ENCODE measurements at regions not wholly inside any gene's neighbourhood (a gene's known extent, or its start where the extent isn't known, plus 50 kb on each side); places are given as distances from the start of the nearest gene placed in this dataset.
"Not testable (repeated sequence)": the region's sequence is repeated elsewhere in the genome, so short reads cannot be mapped to it uniquely, and the experiment has no call there.

DNA sequence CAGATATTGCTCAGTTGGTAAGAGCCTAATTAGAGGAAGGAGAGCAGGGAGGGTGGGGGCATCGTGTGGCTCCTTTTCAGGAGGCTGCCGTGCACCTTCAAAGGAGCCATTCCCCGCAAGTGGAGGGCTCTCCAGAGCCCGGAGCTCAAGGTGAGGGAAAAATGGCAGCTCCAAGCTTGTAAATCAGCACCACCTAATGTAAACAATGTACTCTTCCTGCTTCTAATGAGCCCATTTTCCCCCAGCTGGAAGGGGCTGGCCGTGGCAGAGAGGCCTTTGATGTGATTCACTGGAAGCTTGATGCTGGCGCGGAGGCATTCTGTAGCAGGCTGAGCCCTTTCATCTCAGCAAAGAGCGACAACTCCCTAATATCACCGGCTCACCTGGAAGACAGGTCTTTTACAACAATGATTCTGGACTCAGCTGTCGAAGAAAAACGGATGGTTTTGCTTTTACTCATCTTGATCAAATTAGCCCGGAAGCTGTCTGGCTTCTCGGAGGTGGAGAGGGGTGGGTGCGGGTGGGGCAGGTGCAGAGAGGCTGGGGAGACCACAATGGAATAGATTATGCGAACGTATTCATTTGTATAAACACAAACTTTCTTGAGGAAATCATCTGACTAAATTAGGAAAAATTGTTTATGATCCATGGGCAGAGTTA, 112.5 kb downstream of the RRAGC start:
- no peak for DNase-seq

DNA sequence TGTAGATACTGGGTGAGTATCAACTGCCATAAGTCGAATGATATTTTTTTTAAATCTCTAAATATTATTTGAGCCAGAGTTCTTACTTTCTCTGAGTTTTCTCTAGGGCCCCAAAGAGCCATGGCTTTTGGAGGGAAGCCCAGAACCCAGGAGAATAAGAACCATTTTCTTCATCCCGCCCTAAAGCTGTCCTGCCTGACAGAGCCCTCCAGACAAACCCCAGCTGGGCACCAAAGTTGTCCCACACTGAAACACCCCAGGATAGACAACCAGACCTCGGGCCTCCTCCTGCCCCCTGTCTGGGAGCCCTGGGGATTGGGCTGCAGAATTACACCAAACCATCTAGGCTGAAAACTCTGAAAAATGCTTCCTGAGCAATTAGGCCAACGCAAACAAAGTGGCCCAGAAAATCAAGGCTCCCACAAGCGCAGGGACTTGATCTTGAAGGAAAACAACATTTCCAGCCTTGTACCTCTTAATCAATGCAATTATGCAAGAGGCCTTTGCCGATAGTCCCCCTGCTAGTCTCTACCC, 113.1 kb downstream of the RRAGC start:
- DNase-seq = no peak

DNA sequence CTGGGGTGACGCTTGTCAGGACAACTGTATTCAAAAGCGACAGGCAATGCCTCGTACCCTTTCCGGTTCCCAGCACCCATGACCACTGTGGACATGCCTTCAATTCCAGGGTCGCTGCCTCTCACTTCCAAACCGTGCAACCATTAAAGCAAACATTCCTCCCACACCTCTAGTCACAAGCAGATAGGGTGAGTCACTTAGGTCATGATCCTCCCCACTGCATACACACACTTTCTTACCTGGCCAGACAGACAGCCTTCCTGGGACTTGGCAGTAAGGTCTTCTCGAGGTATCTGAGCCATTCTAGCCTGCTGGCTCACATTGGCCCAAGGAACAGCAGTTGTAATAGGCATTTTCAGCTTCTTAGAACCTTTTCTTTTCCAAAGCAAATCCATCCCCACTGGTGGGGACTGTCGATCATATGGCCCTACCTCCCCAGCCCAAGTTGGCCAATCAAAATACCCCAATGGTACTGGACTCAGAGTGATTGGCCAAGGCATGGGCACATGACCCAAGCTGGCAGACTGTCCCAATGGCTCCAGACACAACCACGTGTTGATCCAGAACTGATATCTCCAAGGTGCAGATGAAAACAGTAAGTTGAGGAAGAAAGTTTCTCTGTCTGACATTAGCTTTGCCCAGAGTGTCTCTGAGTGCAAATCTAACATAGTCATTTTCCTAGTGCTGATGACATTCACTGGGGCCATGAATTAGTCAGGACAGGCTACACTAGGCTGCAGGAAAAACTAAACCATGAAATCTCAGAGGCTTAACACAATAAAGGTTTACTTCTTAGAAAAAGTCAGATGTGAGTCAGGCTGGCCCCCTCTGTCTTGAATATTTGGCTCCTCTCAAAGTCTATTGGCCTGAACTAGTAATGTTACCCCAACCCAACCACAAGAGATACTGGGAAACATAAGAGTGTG, 113.8 kb downstream of the RRAGC start:
- DNase-seq = no peak

DNA sequence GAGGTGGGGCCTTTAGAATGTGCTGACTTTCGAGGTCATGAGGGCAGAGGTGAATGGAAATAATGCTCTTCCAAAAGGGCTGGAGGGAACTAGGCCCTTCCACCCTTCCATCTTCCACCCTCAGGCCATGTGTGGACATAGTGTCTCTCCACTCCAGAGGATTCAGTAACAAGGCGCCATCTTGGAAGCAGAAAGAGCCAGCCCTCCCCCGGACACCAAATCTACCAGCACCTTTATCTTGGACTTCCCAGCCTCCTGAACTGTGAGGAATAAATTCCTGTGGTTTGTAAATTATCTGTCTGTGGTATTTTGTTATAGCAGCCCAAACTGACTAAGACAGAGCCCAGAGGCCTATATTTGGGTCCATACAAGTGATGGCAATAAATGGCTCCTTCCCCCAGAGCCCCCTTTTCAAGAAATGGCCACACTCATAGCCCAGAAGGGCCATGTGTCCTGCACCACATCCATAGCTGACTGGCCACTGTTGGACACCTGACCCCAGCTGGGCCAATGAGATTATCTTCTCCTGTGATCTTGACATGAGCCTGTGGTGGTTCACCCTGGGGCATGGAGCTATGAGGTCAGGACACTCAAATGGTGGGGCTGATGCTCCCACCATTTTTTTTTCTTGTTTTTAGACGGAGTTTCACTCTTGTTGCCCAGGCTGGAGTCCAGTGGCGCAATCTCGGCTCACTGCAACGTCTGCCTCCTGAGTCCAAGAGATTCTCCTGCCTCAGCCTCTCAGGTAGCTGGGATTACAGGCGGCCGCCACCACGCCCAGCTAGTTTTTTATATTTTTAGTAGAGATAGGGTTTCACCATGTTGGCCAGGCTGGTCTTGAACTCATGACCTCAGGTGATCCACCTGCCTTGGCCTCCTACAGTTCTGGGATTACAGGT, 114.9 kb downstream of the RRAGC start:
- DNase-seq = no peak

DNA sequence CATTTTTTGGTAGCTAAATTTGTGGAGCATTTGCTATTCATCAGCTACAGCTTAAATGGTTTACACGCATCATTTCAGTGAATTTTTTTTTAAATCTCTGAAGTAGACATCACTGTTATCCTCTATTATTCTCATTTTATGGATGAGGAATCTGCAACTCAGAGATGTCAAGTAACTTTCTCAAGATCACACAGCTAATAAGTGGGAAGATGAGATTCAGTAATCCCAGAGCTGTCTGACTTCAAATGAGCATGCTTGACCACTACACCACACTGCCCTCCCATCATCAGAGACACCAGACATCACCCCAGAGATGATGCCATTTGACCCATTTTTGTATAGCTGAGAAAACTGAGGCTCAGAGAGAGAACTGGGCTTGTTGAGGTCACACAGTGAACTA, 116.4 kb downstream of the RRAGC start:
- no peak for DNase-seq

DNA sequence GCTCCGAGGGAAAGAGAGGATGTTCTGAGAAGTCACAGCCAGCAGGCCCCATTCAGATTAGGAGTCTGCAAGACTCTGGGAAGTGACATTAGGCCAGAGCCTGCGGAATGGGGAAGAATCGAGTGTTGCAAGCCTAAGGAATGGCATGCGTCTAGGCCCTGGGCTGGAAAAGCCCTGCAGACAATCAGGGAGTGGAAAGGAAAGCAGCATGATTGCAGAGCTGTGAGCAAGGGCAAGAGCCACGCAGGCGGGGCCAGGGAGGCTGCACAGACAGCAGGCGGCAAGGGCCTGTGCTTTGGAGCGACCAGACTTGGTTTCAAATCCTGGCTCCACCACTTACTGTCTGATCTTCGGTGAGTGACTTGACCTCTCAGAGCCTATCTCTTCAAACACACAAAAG, 118.2 kb downstream of the RRAGC start:
- DNase-seq = peak; percentile 3

DNA sequence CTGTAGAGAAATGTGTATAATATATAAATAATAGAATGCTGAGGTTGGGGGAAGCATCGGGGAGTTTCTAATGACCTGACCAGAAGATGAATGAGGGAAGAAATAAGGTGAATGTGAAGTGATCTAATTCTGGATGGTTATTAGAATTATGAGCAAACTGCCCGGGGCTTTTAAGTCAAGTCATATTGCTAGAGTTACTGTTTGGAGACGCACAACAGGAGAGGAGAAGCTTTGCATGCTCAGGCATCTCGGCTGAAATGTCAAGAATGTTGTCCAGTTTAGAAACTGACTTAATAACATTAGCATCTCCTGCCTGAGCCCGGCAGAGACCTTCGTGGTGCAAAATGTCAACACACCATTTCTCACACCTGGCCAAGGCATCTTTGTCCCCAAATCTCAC, 119.1 kb downstream of the RRAGC start:
- no peak for DNase-seq

DNA sequence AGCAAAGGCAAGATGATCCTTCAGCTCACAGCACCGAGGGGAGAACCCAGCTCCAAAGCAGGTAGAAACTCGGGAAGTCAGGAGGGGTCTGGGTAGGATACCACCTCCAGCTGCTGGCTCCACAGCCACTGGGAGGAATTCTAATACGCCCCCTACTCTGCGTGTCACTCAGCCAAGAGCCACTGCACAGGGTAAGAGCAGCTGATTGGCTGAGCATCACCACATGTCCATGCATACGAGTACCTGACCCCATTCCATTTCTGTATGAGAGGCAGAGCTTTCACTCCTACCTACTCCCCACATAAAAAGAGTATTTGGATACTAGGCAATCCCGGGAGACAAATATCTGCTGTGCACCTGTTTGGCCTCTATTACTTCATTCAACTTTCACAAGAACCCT, 121.4 kb downstream of the RRAGC start:
- no peak for DNase-seq

DNA sequence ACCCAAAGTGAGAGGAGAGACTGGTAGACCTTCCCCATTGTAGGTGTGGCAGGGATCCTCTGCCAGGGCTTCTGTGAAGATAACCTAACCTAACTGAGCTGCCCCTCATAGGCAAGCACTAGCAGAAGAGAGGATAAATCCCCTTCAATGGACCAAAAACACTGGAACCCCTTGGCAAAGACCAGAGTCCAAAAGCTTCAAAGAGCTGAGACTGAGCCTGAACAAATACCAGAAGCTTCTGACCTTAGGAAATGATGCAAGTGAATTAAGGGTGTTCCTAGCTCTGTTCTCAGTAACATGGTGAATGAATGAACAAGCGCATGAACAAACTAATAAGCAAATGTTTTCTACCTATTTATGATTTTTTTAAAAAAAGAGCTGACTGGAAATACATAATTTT, 123.2 kb downstream of the RRAGC start:
- no peak for DNase-seq

DNA sequence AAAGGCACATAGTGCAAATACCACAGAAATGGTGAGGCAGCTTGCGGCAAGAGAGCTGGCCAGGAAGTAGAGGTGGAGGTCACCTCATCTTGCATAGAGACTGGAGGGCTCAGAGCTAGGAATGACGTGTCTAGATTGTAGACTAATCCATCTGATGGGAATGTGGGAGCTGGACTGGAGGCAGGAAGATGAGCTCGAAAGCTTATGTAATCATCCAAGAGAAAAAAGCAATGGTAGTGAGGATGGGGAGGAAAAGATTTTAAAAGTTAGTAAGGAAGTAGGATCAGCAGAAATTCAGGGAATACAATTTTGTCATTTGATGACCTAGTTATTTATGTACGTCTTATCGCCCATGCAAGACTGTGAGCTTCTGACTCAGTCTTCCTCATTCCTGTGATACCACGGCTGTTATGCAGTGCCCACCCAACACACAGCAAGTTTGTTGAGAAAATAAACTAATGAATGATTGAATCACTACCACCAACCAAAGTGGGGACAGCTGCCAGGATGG, 123.9 kb downstream of the RRAGC start:
- DNase-seq = peak; percentile 63

DNA sequence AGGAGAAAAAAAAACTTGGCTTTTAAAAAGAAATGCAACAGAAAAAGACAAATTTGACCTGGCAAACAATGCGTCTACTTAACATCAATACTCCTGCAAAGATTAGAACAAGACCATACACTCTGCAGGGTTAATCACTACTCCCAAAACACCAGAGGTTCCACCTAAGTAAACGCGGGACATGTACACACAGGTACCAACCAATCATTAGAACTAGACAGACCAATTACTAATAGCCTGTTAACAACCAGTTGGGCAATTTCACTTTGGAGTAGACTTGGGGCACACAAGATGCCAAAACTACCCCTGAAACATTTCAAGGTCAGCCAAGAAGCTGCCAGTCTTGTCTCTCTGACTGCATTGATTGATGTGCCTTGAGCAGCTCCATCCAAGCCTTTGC, 125.8 kb downstream of the RRAGC start:
- no peak for DNase-seq

DNA sequence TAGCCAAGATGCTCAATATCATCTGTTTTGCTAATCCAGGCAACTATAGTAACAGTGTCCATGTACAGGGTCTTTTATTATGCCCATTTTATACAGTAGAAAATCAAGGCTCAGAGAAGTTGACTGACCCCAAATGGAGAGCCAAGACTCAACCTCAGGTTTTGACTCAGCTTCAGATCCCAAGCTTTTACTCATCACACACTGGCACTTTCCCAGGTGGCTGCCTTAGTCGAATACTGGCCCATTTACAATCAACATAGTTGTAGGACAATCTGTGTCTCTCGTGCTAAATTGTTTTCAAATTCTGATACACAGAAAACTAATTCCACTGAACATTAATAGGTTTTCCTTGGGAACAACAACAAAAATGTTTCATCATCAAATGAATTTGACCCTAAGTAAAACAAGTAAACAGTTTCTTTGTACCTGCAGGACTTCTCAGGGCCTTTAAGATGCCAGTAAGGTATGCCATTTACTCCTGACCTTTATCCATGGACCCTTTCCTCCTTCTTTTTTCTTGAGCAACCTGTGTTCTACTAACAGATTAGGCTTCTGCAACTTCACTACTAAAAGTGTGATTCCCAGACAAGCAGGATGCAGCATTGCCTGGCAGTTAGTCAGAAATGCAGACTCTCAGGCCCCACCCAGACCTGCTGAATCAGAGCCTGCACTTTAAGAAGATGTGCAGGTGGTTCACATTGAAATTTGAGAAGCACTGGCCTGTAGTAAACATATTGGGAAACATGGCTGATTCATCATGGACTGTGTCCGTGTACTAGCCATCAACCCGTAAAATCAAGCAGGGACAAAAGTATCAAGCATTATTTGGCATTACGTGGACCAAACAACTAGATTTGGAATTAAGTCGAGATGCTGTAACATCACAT, 128.8 kb downstream of the RRAGC start:
- DNase-seq = no peak

DNA sequence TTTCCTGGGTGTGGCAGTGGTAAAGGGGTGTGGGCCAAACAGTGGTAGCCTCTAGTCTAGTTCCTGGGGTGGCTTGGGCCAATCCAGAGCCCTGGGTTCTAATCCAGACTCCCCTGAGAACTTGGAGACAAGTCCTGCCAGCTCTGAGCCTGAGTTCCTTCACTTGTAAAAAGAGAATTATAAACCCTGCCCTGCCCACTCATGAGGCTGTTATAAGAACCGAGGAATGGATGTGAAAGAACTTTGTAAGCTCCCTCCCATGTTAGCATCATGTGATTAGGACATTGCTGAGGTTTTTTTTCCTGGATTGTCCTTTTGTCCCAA, 131.0 kb downstream of the RRAGC start:
- DNase-seq = peak; percentile 3

DNA sequence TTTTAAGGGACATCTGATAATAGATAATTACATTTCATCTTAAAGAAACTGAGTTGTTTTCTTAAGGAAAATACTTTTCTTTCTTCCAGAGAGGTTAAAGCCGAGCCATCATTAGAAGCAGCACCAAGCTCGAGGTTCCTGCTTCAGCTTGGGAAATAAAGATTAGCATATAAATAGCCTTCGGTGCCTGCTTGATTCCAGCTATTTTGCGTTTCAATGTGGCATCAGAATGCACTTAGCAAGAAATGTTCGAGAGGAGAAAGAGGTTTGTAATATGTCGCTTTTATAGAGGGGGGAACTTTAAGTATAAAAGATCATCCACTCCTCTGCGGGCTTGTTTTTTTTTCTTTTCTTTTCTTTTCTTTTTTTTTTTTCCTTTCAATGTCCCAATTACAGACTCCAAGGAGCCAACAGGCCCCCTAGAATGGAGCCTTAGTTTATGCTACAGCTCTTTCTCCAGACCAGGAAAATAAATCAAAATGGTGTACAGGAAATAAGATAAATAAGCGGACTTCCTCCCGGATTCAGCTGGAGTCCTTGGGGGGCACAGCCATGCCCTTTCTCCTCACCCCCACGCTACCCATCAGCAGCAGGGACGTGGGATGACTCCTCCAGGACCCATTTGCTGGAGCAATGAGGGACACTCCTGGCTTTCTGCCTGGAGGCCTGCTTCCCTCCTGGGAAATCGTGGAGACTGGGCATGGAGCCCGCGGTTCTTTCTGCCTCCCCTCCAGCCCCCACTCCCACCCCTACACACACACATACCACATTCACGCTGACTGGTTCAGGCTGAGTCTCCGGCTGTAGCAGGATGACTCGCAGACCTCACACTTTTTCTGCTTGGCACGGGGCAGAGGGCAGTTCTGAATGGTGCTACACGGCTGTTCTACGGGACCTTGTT, 131.6 kb downstream of the RRAGC start:
- peak; percentile 77 for DNase-seq

DNA sequence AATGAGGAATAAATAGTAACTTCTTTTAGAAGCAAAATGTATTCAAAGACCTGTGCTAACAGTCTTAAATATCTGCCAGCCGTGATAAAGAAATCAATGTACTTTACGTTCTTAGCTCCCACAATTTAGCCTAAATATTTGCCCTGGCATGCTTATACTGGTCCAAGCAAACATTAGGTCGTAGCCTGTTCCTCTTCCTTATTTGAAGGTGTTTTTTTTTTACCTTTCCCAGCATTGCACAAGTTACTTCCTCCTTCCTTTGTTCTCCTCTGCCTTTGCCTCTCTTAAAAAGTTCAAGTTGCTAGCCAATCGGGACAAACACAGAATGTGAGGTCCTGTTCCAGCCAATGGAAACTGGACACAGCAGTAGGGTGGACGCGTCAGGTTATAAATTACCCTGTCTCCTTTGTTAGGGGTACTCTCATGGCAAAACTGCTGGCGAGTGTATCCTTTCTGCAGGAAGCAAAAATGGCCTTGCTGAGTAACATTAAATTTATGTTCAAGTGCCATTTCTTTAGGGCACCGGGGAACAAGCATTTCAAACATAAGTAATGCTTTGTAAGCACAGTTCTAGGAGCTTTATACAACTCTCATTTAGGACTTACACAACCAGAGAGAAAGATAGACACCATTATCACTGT, 134.1 kb downstream of the RRAGC start:
- DNase-seq = not testable (repeated sequence)

DNA sequence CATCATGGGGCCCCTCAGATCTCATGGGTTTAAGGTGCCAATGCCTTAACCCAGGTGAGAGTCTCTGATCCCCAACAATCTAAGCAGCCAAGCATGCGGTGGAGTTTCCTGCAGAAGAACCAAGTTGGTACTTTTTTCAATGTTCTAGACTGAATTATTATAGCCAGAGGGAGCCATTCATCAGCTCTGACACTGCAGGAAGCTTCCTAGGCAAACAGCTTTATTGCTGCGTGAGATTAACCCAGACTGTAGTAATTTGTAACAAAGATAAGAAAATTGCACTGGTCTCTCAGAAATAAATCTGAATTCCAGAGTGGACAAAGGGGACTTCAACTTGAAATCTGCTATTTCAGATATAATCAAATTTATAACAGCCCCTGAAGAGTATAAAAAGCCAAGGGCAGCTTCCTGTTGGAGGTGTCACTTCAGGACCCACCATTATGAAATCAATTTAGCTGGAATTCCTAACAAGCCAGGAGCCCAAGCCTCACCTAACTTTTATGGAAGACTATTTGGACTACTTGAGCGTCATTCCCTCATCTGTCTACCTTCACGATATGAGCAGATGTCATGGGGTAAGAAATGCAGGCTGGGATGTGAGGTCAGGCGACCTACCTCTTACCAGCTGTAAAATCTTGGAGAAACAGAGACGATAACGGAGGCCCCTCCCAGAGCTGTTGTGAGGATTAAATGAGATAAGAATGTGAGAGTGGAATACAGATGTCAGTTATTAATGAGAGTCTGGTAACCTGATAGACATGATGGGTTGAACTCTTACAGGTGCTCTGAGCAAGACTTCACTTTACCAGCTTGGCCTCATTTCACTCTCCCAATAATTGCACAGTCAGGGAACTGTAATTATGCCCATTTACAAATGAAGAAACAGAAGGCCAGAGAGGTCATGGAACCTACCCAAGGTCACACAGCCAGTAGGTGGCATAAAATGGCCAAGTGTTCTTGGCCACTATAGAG, 135.1 kb downstream of the RRAGC start:
- no peak for DNase-seq

DNA sequence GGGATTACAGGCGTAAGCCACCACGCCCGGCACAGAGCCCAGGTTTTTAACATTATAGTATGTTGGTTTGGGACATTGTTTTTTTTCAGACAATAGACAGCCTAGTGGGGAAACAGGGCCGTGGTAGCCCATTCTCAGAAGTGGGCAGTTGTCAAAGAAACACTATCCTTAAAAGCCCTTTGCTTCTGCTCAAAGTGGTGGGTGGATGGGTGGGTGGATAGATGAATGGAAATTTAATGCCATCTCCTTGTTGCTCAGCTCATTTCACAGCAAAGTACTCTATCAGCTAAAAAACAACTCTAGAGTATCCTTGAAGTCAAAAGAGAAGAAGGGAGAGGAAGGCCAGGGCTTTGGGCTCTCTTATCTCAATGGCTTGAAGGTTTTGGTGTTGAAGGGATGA, 137.8 kb downstream of the RRAGC start:
- DNase-seq = no peak

DNA sequence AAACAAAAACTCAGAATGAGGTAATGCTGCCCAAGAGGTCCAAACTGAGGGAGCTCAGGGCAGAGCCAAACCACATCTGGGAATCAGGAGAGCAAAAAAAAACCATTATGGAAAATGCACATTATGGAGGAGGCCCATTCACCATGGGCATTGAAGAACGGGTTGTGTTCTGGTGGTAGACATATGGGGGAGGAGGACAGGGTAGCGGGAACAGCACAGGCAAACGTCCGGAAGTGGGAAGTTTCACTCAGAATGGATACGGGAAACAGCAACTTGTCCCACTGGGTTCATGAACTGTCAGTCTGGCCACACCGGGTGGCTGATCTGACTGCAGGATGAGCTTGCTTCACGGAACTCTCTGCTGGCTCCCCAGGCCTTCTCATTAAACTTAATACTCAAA, 139.7 kb downstream of the RRAGC start:
- DNase-seq = no peak

DNA sequence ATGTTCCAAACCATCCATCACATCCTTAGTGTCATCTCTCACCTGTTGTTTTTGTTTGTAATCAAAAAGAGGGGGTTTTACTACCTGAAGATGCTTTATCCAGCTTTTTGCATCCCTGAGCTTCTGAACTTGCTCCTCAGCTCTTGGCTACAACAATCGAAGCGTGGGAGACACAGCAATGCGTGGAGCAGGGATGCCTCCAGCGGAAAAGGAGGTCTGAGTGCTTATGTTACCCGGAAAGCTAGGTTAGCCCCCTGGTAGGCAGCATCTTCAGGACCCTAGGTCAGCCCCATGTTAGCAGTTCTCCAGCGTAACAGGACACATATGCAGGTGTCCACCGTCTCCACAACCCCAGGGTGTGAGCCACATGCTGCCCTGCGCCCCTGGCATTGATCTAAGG, 141.5 kb downstream of the RRAGC start:
- DNase-seq = no peak

Measured in fibroblast of upper back skin (primary cell).